ENCODE measurements at regions not wholly inside any gene's neighbourhood (a gene's known extent, or its start where the extent isn't known, plus 50 kb on each side); places are given as distances from the start of the nearest gene placed in this dataset.
A peak's percentile ranks its signal among the peaks of the same experiment; 100 is the strongest.
"Not testable (repeated sequence)": the region's sequence is repeated elsewhere in the genome, so short reads cannot be mapped to it uniquely, and the experiment has no call there.

DNA sequence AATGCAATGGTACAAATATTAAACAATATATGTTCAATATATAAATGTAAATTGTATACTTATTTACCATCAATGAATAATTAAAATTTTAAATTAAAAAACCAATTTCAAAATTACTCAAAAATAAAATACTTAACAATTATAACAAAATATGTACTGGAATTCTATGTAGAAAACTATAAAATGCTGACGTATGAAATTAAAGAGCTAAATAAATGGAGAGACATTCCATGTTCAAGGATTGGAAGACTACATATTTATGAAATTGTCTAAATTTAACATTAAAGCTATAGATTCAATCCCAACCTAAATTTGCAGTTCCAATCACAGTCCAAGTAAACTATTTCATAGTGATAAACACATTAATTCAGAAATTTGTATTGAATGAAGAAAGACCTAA, 1522.4 kb downstream of the SI start:
- no peak for ATAC-seq (ENCODE audit: low FRiP score in 2 of 2)
- H3K36me3 ChIP-seq: no peaks in the 10 kb centered on the region
- WGBS, 2 donors: 42 to 50% methylated on average over 1 of the region's 1 CpG
- H3K4me3 ChIP-seq: no peak overlapping the region
- no peak overlapping the region for H3K27ac ChIP-seq
- H3K9me3 ChIP-seq: no peaks in the 10 kb centered on the region
- no peak for DNase-seq
- no peaks in the 10 kb centered on the region for H3K4me1 ChIP-seq
- TF ChIP-seq POLR2A (IDR thresholded peaks at IDR 0.05) (no peak), EP300 (IDR thresholded peaks at IDR 0.05) (no peak)
- TF ChIP-seq, protein P1, sequence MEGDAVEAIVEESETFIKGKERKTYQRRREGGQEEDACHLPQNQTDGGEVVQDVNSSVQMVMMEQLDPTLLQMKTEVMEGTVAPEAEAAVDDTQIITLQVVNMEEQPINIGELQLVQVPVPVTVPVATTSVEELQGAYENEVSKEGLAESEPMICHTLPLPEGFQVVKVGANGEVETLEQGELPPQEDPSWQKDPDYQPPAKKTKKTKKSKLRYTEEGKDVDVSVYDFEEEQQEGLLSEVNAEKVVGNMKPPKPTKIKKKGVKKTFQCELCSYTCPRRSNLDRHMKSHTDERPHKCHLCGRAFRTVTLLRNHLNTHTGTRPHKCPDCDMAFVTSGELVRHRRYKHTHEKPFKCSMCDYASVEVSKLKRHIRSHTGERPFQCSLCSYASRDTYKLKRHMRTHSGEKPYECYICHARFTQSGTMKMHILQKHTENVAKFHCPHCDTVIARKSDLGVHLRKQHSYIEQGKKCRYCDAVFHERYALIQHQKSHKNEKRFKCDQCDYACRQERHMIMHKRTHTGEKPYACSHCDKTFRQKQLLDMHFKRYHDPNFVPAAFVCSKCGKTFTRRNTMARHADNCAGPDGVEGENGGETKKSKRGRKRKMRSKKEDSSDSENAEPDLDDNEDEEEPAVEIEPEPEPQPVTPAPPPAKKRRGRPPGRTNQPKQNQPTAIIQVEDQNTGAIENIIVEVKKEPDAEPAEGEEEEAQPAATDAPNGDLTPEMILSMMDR (IDR thresholded peaks at IDR 0.05): no peak
- no peaks in the 10 kb centered on the region for H3K27me3 ChIP-seq

DNA sequence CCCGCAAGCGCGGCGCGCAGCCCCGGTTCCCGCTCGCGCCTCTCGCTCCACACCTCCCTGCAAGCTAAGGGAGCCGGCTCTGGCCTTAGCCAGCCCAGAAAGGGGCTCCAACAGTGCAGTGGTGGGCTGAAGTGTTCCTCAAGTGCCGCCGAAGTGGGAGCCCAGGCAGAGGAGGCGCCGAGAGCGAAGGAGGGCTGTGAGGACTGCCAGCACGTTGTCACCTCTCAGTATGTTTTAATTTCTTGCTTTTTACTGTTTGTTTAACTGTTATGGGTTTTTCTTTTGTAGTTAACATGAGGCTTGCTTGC, 1525.7 kb downstream of the SI start:
- Histone ChIP-seq H3K4me1 (no peaks in the 10 kb centered on the region), H3K27ac (no peak overlapping the region), H3K9me3 (no peaks in the 10 kb centered on the region), H3K36me3 (no peaks in the 10 kb centered on the region), H3K27me3 (no peaks in the 10 kb centered on the region), H3K4me3 (no peak overlapping the region)
- DNase-seq (no peak), ATAC-seq (ENCODE audit: low FRiP score in 2 of 2) (no peak)
- TF ChIP-seq EP300 (IDR thresholded peaks at IDR 0.05) (no peak), POLR2AphosphoS5 (IDR thresholded peaks at IDR 0.05) (no peak), POLR2A (IDR thresholded peaks at IDR 0.05) (no peak)
- TF ChIP-seq, protein P1 (IDR thresholded peaks at IDR 0.05): no peak
- 94 to 95% methylated on average over 6 to 13 of the region's 17 CpGs for WGBS, 2 donors

DNA sequence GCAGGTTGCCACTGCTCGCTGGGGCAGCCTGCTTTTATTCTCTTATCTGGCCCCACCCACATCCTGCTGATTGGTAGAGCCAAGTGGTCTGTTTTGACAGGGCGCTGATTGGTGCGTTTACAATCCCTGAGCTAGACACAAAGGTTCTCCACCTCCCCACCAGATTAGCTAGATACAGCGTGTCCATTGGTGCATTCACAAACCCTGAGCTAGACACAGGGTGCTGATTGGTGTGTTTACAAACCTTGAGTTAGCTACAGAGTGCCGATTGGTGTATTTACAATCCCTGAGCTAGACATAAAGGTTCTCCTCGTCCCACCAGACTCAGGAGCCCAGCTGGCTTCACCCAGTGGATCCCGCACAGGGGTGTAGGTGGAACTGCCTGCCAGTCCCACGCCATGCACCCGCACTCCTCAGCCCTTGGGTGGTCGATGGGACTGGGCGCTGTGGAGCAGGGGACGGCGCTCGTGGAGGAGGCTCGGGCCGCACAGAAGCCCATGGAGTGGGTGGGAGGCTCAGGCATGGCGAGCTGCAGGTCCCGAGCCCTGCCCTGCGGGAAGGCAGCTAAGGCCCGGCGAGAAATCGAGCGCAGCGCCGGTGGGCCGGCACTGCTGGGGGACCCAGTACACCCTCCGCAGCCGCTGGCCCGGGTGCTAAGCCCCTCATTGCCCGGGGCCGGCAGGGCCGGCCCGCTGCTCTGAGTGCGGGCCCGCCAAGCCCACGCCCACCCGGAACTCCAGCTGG, 1526.2 kb downstream of the SI start:
- not testable (repeated sequence) for H3K27me3 ChIP-seq; H3K27ac ChIP-seq; H3K4me1 ChIP-seq; H3K36me3 ChIP-seq; H3K9me3 ChIP-seq; H3K4me3 ChIP-seq; ATAC-seq (ENCODE audit: low FRiP score in 2 of 2)
- DNase-seq: peak in 1 of 2 donors; percentile 66
- 94 to 95% methylated on average over 20 to 21 of the region's 37 CpGs for WGBS, 2 donors

DNA sequence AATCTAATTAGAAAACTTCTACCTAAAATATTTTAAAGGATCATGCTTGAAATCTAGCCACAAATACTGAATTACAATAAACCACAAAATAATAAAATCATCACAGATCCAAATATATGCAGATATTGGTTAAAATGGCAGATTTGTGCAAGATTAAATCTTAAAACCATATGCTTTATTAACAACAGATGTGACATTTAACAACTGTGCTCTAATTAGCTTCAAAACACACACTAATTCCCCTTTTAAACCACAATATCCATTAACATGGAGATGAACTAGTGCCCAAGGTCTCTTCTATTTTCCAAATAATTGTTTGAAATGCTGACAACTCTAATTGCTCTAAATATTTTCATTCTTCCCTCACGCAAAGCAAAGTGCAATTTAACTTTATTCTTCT, 1530.3 kb downstream of the SI start:
- WGBS, 2 donors: 74 to 79% methylated on average over 1 of the region's 1 CpG
- no peak for TF ChIP-seq POLR2AphosphoS5 (IDR thresholded peaks at IDR 0.05)
- TF ChIP-seq, protein P1 (IDR thresholded peaks at IDR 0.05): no peak
- no peak for TF ChIP-seq POLR2A (IDR thresholded peaks at IDR 0.05)
- TF ChIP-seq EP300 (IDR thresholded peaks at IDR 0.05): no peak

DNA sequence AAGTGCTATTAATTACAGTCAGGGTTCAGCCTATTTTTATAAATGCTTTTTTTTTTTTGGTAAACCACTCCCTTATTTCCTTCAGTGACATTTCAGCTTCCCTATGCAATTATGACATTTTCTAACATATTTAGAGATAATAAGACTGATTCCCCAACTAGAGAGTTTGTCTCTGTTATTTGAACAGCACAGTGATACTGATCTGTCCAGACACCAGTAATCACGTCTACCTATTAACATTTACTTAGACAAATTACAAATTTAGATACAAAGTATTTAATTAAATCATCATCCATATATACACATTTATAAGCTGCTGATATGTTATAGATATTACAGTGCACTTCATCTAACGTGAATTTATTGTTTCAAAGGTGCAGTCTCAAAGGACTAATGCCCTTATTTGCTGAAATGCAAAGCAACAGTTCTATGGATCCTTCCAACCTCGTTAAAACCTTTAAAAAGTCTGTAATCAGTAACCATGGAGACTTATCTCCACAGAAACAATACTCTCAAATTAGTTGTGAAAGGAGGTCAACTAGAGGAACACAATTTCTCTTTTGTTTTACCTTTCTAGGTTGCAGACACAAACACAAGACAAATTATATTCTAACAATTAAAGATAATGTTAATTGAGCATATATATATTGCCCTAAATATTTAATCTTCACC, 1531.1 kb downstream of the SI start:
- 49 to 53% methylated on average over 3 of the region's 3 CpGs for WGBS, 2 donors
- no peak overlapping the region for H3K4me3 ChIP-seq
- no peaks in the 10 kb centered on the region for H3K27me3 ChIP-seq
- no peaks in the 10 kb centered on the region for H3K4me1 ChIP-seq
- no peaks in the 10 kb centered on the region for H3K36me3 ChIP-seq
- ATAC-seq (ENCODE audit: low FRiP score in 2 of 2) (no peak), DNase-seq (no peak)
- H3K9me3 ChIP-seq: no peaks in the 10 kb centered on the region
- TF ChIP-seq POLR2A (IDR thresholded peaks at IDR 0.05) (no peak), POLR2AphosphoS5 (IDR thresholded peaks at IDR 0.05) (no peak), EP300 (IDR thresholded peaks at IDR 0.05) (no peak)
- TF ChIP-seq, protein P1 (IDR thresholded peaks at IDR 0.05): no peak
- H3K27ac ChIP-seq: no peak overlapping the region

More for the DNA sequence above, 1530.3 kb downstream of the SI start:
- DNase-seq: no peak
- H3K9me3 ChIP-seq: no peaks in the 10 kb centered on the region
- no peak overlapping the region for H3K27ac ChIP-seq
- H3K36me3 ChIP-seq: no peaks in the 10 kb centered on the region
- no peak overlapping the region for H3K4me3 ChIP-seq
- H3K4me1 ChIP-seq: no peaks in the 10 kb centered on the region
- ATAC-seq (ENCODE audit: low FRiP score in 2 of 2): no peak
- no peaks in the 10 kb centered on the region for H3K27me3 ChIP-seq
